Small intestine (tissue), 7 donors: ENCODE measurements at regions not wholly inside any gene's neighbourhood (a gene's known extent, or its start where the extent isn't known, plus 50 kb on each side); places are given as distances from the start of the nearest gene placed in this dataset.
A peak's percentile ranks its signal among the peaks of the same experiment; 100 is the strongest.

Source experiments
- DNase-seq, 2 donors: peaks; one replicate each; pipeline versions ENCODE4 v3.0.0 to v3.0.0-alpha.2; 2013
- FAIRE-seq: peaks from 2 replicates; lab custom pipeline; 2012; peaks lifted over from hg19 to GRCh38; lab: Jason Lieb, UNC
- H3K27ac ChIP-seq, 3 donors: one replicate each; pipeline ENCODE4 v1.5.1; 2013; ENCODE audit warnings: low read length in 2 of 3, mild to moderate bottlenecking in 2 of 3, control low read depth in 1 of 3, inconsistent platforms in 1 of 3, low read depth in 1 of 3, moderate library complexity in 1 of 3
- H3K27me3 ChIP-seq, 3 donors: one replicate each; pipeline ENCODE4 v1.6.1; 2013; ENCODE audit warnings: low read length in 3 of 3, inconsistent platforms in 1 of 3; ENCODE audit not compliant: control insufficient read depth in 3 of 3, insufficient read depth in 3 of 3
- H3K36me3 ChIP-seq, 3 donors: one replicate each; pipeline ENCODE4 v1.6.1; 2013; ENCODE audit warnings: low read length in 3 of 3, inconsistent platforms in 1 of 3, low read depth in 1 of 3, mild to moderate bottlenecking in 1 of 3, moderate library complexity in 1 of 3; ENCODE audit not compliant: control insufficient read depth in 3 of 3, insufficient read depth in 2 of 3
- H3K4me1 ChIP-seq, 3 donors: one replicate each; pipeline ENCODE4 v1.6.1; 2013; ENCODE audit warnings: low read length in 2 of 3, inconsistent platforms in 1 of 3, low read depth in 1 of 3, mild to moderate bottlenecking in 1 of 3, moderate library complexity in 1 of 3; ENCODE audit not compliant: control insufficient read depth in 3 of 3, insufficient read depth in 2 of 3
- H3K4me3 ChIP-seq, 3 donors: one replicate each; pipeline ENCODE4 v1.5.1; 2013; ENCODE audit warnings: low read length in 3 of 3, control low read depth in 1 of 3, inconsistent platforms in 1 of 3, low read depth in 1 of 3, mild to moderate bottlenecking in 1 of 3, moderate library complexity in 1 of 3
- H3K9me3 ChIP-seq, 2 donors: one replicate each; pipeline ENCODE4 v1.6.1; 2013; ENCODE audit warnings: low read depth in 1 of 2, low read length in 1 of 2; ENCODE audit not compliant: control insufficient read depth in 2 of 2, insufficient read depth in 1 of 2
- WGBS, 3 donors: extraction: QIAGEN DNeasy Blood & Tissue Kit; methylation state at CpG; one replicate each; pipeline ENCODE4 v1.1.7; 2013; 5-methylcytosine and 5-hydroxymethylcytosine counted together
- donor health status: healthy with polysubstance abuse.
- donor health status: control.
- donor health status: control.
- donor health status: Bipolar disorder and iron deficiency.
- donor health status: healthy.

DNA sequence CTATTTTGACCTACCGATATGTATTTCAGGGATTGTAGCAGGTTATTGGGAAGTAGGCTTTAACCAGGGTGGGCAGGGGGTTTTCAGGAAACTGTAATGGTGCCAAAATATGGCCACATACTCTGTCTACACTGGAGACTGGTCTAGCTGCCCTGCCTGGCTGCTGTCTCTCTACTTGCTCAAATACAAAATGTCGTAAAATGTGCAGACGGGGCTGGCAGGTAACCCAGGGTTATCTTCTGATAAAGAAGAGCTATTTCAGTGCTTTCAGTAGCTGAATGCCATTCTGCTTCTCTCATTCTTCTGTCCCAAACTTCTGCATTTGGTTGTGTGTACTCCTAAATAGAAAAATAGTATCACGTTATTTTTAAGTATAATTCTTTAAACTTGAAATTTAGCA lies 616.2 kb downstream of the EPM2A start:
- no peak overlapping the region for H3K4me3 ChIP-seq
- H3K4me1 ChIP-seq: no peaks in the 10 kb centered on the region
- 49 to 69% (median 52%) methylated on average over 4 of the region's 4 CpGs for WGBS, 3 donors
- H3K9me3 ChIP-seq: peaks cover 0 to 6% of the 10 kb centered on the region in 2 donors
- no peak for DNase-seq
- no peaks in the 10 kb centered on the region for H3K27me3 ChIP-seq
- H3K27ac ChIP-seq: no peak overlapping the region
- FAIRE-seq: no peak
- no peaks in the 10 kb centered on the region for H3K36me3 ChIP-seq

DNA sequence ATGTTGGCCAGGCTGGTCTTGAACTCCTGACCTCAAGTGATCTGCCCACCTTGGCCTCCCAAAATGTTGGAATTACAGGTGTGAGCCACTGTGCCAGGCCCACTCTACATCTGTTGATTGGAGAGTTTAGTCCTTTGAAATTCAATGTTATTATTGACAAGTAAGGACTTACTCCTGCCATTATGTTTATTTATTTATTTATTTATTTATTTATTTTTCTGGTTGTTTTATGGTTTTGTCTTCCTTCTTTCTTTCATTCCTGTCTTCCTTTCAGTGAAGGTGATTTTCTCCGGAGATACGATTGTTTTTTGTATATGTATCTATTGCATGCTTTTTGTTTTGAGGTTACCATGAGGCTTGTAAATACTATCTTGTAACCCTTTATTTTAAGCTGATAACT lies 602.6 kb downstream of the EPM2A start:
- DNase-seq (no peak), FAIRE-seq (no peak)
- Histone ChIP-seq H3K36me3 (no peaks in the 10 kb centered on the region), H3K27me3 (peaks cover 0 to 4% (median 0%) of the 10 kb centered on the region in 3 donors), H3K9me3 (peaks cover 0 to 2% of the 10 kb centered on the region in 2 donors), H3K4me1 (no peaks in the 10 kb centered on the region), H3K4me3 (no peak overlapping the region), H3K27ac (no peak overlapping the region)
- WGBS, 3 donors: 95 to 98% (median 98%) methylated on average over 2 of the region's 2 CpGs

DNA sequence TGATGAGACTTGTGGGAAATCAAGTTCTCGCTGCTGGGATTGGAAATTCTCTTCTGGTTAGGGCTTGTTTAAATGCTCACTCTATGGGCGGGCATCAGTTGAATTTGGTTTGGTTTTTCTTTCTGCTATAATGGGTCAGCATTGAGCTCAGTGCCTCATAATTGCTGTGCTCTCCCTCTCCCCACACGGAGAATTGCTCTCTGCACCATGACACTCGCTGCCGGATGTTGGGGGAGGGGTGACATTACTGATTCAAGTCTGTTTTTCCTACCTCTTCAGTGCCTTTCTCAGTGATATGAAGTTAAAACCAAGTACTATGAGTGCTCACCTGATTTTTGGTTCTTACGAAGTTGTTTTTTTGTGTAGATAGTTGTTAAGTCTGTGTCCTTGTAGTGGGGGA lies 599.6 kb downstream of the EPM2A start:
- 80 to 87% (median 85%) methylated on average over 6 of the region's 6 CpGs for WGBS, 3 donors
- FAIRE-seq: no peak
- H3K27ac ChIP-seq: no peak overlapping the region

DNA sequence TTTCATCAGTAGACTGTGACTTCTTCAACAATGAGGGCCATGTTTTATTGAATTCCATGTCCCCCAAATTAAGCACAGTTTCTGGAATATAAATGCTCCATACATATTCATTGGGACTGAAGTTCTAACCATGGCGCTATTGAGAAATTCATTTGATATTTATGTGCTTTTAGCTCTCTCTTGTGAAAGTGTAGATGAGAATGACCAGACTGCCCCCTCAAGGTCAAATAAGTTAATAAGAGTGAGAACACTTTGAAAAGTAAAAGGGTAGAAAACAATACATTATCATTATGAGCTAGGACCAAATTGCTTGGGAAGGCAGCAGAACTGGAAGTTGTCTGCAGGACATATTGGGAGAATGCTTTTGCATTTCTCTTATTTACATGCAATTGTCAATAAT lies 597.9 kb downstream of the EPM2A start:
- Histone ChIP-seq H3K36me3 (no peaks in the 10 kb centered on the region), H3K27me3 (peaks cover 0 to 4% (median 0%) of the 10 kb centered on the region in 3 donors), H3K4me1 (peaks cover 0 to 10% (median 0%) of the 10 kb centered on the region in 3 donors), H3K27ac (no peak overlapping the region), H3K4me3 (no peak overlapping the region), H3K9me3 (peaks cover 0 to 2% of the 10 kb centered on the region in 2 donors)
- DNase-seq (no peak), FAIRE-seq (no peak)
- 76 to 93% (median 81%) methylated on average over 1 of the region's 1 CpG for WGBS, 3 donors

More for the DNA sequence above, 599.6 kb downstream of the EPM2A start:
- peaks cover 0 to 2% of the 10 kb centered on the region in 2 donors for H3K9me3 ChIP-seq
- H3K36me3 ChIP-seq: no peaks in the 10 kb centered on the region
- no peak for DNase-seq
- H3K4me3 ChIP-seq: no peak overlapping the region
- H3K27me3 ChIP-seq: peaks cover 0 to 4% (median 0%) of the 10 kb centered on the region in 3 donors
- peaks cover 0 to 10% (median 0%) of the 10 kb centered on the region in 3 donors for H3K4me1 ChIP-seq

DNA sequence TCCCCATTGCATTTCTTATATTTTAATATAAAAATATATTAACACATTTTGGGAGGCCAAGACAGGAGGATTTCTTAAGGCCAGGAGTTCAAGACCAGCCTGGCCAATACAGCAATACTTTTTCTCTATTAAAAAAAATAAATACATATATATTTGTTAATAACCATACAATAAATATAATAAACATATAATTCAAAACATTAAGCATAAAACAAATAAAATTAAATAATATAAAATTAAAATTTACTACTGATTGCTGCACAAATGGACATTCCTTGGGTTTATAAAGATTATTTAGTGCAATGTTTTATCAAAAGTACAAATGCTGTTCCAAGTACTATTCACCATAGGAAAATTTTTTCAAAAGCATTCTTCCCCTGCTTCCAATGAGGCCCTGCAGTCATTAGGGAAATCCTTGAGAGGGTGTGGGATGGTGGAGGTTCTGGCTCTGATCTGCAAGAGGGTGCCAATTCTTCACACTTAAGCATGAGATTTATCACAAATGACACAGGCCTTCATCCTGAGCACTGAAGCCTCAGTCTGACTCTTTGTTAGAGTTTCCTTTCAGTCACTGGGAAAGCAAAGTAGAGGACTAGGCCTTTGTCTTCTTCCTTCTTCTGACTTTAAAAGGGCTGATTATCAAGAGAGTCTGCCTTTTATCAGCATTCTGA lies 596.7 kb downstream of the EPM2A start:
- FAIRE-seq: peak; percentile 39
- Histone ChIP-seq H3K4me1 (peaks cover 0 to 10% (median 0%) of the 10 kb centered on the region in 3 donors), H3K27ac (peak overlapping the region in 1 of 3 donors; percentile 25), H3K27me3 (peaks cover 0 to 4% (median 0%) of the 10 kb centered on the region in 3 donors), H3K4me3 (no peak overlapping the region), H3K36me3 (no peaks in the 10 kb centered on the region), H3K9me3 (peaks cover 0 to 2% of the 10 kb centered on the region in 2 donors)
- no peak for DNase-seq

DNA sequence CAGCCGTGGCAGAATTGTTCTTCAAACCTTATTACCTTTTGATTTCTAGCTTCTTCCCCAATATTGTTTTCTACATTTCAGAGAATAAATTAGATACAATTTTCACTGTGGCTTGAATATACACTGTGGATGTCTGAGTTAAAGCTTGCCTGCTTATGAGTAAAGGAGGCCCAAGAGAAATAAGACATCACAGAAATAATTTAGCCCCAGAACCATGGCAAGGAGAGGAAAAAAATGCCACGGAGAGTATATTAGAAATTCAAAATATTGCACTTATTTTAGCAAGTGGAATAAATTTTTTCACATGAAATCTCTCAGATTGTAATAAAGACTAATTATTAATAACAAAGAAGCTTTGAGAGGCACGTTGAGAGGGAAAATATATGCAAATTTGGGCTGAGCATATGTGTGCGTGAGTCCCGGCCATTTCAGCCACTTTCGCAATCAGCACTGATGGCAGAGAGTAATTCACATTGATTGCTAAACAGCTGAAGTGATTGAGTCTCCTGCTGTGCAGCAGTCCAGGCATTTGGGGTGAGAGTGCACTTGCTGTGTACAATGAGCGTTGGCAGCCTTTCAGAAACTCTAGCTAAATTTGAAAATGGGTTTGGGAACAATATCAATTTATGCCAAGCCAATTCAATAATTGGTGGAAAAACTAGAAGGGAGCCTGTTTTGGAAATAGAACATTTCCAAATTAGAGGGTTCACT lies 596.0 kb downstream of the EPM2A start:
- DNase-seq (peak; percentile 13 to 59), FAIRE-seq (no peak)
- no peaks in the 10 kb centered on the region for H3K36me3 ChIP-seq
- H3K27ac ChIP-seq: peak overlapping the region in 1 of 3 donors; percentile 25
- H3K4me1 ChIP-seq: peaks cover 0 to 10% (median 0%) of the 10 kb centered on the region in 3 donors
- WGBS, 3 donors: 30 to 56% (median 46%) methylated on average over 7 of the region's 7 CpGs
- no peak overlapping the region for H3K4me3 ChIP-seq
- no peaks in the 10 kb centered on the region for H3K9me3 ChIP-seq
- H3K27me3 ChIP-seq: peaks cover 0 to 4% (median 0%) of the 10 kb centered on the region in 3 donors

DNA sequence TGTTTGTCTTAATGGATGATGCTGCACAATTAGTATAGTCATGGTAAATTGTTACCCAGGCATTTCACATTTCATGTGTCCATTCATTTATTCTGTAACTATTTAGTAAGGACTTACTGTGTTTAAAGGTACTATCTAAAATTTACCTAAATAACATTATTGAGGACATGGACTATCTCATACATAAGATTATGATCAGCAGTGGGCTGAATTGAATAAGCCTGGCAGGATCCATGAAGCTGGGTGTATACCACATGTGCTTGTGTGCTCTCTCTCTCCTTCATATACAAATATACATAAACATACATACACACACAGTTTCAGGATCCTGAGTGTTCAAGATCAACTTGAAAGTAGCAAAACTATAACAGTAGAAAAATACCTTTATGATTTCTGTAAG lies 595.4 kb downstream of the EPM2A start:
- no peak overlapping the region for H3K4me3 ChIP-seq
- DNase-seq (no peak), FAIRE-seq (no peak)
- H3K9me3 ChIP-seq: no peaks in the 10 kb centered on the region
- no peaks in the 10 kb centered on the region for H3K36me3 ChIP-seq
- no peak overlapping the region for H3K27ac ChIP-seq
- H3K4me1 ChIP-seq: peaks cover 0 to 10% (median 0%) of the 10 kb centered on the region in 3 donors
- H3K27me3 ChIP-seq: peaks cover 0 to 4% (median 0%) of the 10 kb centered on the region in 3 donors

DNA sequence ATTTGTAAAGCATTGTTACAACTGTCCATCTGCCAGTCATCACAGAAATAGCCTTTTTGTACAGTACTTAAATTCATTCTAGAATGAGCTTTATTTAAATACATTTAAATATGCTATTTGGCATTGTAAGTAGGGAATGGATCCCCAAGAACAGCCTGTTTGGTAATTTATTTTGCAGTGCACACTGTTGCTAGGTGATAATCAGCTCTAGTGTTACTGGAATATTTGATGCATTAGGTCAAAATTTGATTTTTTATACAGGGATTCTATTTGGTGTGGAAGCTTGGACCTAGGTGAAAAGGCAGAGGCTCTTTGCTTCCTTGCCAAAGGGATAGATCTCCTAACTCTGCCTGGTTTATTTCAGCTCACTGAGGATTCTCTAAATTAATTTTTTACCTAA lies 593.7 kb downstream of the EPM2A start:
- Histone ChIP-seq H3K4me3 (no peak overlapping the region), H3K36me3 (no peaks in the 10 kb centered on the region), H3K9me3 (no peaks in the 10 kb centered on the region), H3K27ac (no peak overlapping the region), H3K4me1 (peaks cover 0 to 10% (median 0%) of the 10 kb centered on the region in 3 donors), H3K27me3 (no peaks in the 10 kb centered on the region)
- DNase-seq (no peak), FAIRE-seq (no peak)
